ENCODE measurements at regions not wholly inside any gene's neighbourhood (a gene's known extent, or its start where the extent isn't known, plus 50 kb on each side); places are given as distances from the start of the nearest gene placed in this dataset.

DNA sequence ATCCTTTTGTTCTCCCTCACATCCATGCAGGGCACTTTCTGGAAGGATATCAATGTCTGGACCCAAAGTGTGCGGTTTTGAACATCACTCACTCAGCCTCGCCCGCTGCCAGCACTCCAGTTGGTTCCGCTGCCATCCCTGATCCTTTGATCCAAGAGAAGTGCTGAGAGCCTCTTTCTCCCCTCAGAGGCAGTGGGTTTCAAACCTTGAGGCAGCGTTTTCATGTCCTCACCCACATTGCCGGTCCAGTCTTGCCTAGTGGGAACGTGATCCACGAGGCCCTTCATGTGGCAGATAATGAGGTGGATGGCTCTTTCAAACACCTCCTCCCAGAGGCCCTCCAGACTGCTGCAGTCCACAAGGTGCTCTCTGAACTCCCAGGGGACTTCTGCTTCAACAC is 122.2 kb downstream of the ACTL8 start:
- no peak overlapping the region for H3K4me3 ChIP-seq
- no peaks in the 10 kb centered on the region for H3K9me3 ChIP-seq
- H3K36me3 ChIP-seq (replicated peaks in 1 of 2; ENCODE audit: insufficient read depth in 1 of 2, low read depth in 2 of 2) = no peaks in the 10 kb centered on the region
- no peaks in the 10 kb centered on the region for H3K27me3 ChIP-seq
- TF ChIP-seq CTCF (IDR thresholded peaks at IDR 0.05) (no peak), POLR2A (IDR thresholded peaks at IDR 0.05) (no peak)
- H3K4me1 ChIP-seq = no peaks in the 10 kb centered on the region
- WGBS, 2 donors = 70 to 73% methylated on average over 8 of the region's 8 CpGs
- H3K27ac ChIP-seq = no peak overlapping the region
- DNase-seq = no peak
- intact Hi-C loops (cut with DNase I) = no loop called here
- no peak for ATAC-seq

GRCh38 chr1:17877896-17878295 is 122.8 kb downstream of the ACTL8 start:
- no peaks in the 10 kb centered on the region for H3K36me3 ChIP-seq (replicated peaks in 1 of 2; ENCODE audit: insufficient read depth in 1 of 2, low read depth in 2 of 2)
- WGBS, 2 donors = 61 to 68% methylated on average over 7 of the region's 7 CpGs
- intact Hi-C loops (cut with DNase I) = no loop called here
- DNase-seq = no peak
- no peak overlapping the region for H3K4me3 ChIP-seq
- TF ChIP-seq POLR2A (IDR thresholded peaks at IDR 0.05) = no peak
- TF ChIP-seq CTCF (IDR thresholded peaks at IDR 0.05) = no peak
- H3K4me1 ChIP-seq = no peaks in the 10 kb centered on the region
- ATAC-seq = no peak
- H3K27me3 ChIP-seq = no peaks in the 10 kb centered on the region
- H3K9me3 ChIP-seq = no peaks in the 10 kb centered on the region
- no peak overlapping the region for H3K27ac ChIP-seq

- intact Hi-C loops (cut with DNase I) = no loop called here
- Histone ChIP-seq H3K9me3 (no peaks in the 10 kb centered on the region), H3K36me3 (replicated peaks in 1 of 2; ENCODE audit: insufficient read depth in 1 of 2, low read depth in 2 of 2) (no peaks in the 10 kb centered on the region), H3K4me1 (no peaks in the 10 kb centered on the region), H3K27ac (no peak overlapping the region), H3K4me3 (no peak overlapping the region), H3K27me3 (no peaks in the 10 kb centered on the region)
- no peak for ATAC-seq
- 47 to 62% methylated on average over 3 of the region's 3 CpGs for WGBS, 2 donors
- no peak for DNase-seq
- TF ChIP-seq POLR2A (IDR thresholded peaks at IDR 0.05) = no peak
- no peak for TF ChIP-seq CTCF (IDR thresholded peaks at IDR 0.05)
These were observed 123.7 kb downstream of the ACTL8 start for GRCh38 chr1:17878837-17879236.

- Histone ChIP-seq H3K36me3 (replicated peaks in 1 of 2; ENCODE audit: insufficient read depth in 1 of 2, low read depth in 2 of 2) (no peaks in the 10 kb centered on the region), H3K9me3 (no peaks in the 10 kb centered on the region), H3K27ac (no peak overlapping the region), H3K4me1 (no peaks in the 10 kb centered on the region), H3K27me3 (no peaks in the 10 kb centered on the region), H3K4me3 (no peak overlapping the region)
- intact Hi-C loops (cut with DNase I) = no loop called here
- WGBS, 2 donors = 82 to 83% methylated on average over 10 of the region's 10 CpGs
- ATAC-seq (no peak), DNase-seq (no peak)
- TF ChIP-seq POLR2A (IDR thresholded peaks at IDR 0.05) = no peak
- no peak for TF ChIP-seq CTCF (IDR thresholded peaks at IDR 0.05)
These were observed 125.3 kb downstream of the ACTL8 start for GRCh38 chr1:17880449-17880848.

DNA sequence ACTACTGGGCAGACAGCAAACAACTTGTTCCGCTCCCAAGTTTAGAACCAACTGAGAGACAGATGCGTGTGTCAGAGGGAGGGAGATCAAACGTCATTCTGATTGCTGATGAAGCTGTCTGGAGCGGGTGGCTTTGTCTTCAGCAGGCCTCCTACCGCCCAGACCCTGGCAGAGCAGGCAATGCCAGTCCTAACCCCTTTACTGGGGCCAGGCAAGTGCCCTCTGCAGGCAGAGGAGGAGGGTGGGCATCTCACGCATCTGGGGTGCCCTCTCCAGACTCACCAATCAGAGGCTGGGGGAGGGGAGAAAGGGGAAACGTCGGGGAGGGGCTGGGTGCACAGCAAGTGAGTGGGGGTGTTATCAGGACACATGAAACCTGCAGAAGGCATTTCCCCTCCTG is 126.6 kb downstream of the ACTL8 start:
- WGBS, 2 donors = 38 to 40% methylated on average over 8 of the region's 8 CpGs
- intact Hi-C loops (cut with DNase I) = no loop called here
- Histone ChIP-seq H3K27me3 (no peaks in the 10 kb centered on the region), H3K4me1 (no peaks in the 10 kb centered on the region), H3K27ac (no peak overlapping the region), H3K36me3 (replicated peaks in 1 of 2; ENCODE audit: insufficient read depth in 1 of 2, low read depth in 2 of 2) (no peaks in the 10 kb centered on the region), H3K4me3 (no peak overlapping the region), H3K9me3 (no peaks in the 10 kb centered on the region)
- DNase-seq (no peak), ATAC-seq (no peak)
- no peak for TF ChIP-seq POLR2A (IDR thresholded peaks at IDR 0.05)
- TF ChIP-seq CTCF (IDR thresholded peaks at IDR 0.05) = no peak
